HEK293 (cell line): ENCODE measurements at regions not wholly inside any gene's neighbourhood (a gene's known extent, or its start where the extent isn't known, plus 50 kb on each side); places are given as distances from the start of the nearest gene placed in this dataset.

ENCODE experiments used
- CTCF ChIA-PET: fragments of 350-600 bp; formaldehyde crosslinking; extraction: SDS; loops from one replicate; lab custom pipeline; 2021; ENCODE audit warnings: antibody characterized with exemption; lab: Yijun Ruan, JAX
- POLR2A ChIA-PET: fragments of 300-600 bp; formaldehyde crosslinking; extraction: SDS; loops from one replicate; lab custom pipeline; 2020; ENCODE audit warnings: antibody characterized with exemption, inconsistent platforms; lab: Yijun Ruan, JAX
- H3K27ac ChIP-seq: fragments of 200-500 bp; sonication (Bioruptor generic); 2 replicates; pipeline ENCODE4 v1.5.1; 2014; ENCODE audit warnings: low read depth, low read length, control low read depth, inconsistent platforms; ENCODE audit errors: extremely low read depth
- H3K36me3 ChIP-seq, 2 experiments: fragments of 200-500 bp in 1 of 2; sonication (Bioruptor generic) in 1 of 2; 1 replicate in 1 of 2; 2 replicates in 1 of 2; pipeline ENCODE4 v1.5.1; 2014 to 2017; ENCODE audit warnings: inconsistent platforms in 2 of 2, low read length in 2 of 2; ENCODE audit not compliant: control insufficient read depth in 2 of 2, insufficient read depth in 1 of 2
- H3K4me1 ChIP-seq: fragments of 200-500 bp; sonication (Bioruptor generic); 2 replicates; pipeline ENCODE4 v1.5.1; 2014; ENCODE audit warnings: mild to moderate bottlenecking, low read length, inconsistent platforms; ENCODE audit not compliant: control insufficient read depth, insufficient read depth
- H3K4me3 ChIP-seq: 2 replicates; pipeline ENCODE4 v1.5.1; 2011; ENCODE audit warnings: low read depth, mild to moderate bottlenecking, control low read depth, low read length, moderate library complexity
- H3K9me3 ChIP-seq: fragments of 200-500 bp; sonication (Bioruptor generic); 2 replicates; pipeline ENCODE4 v1.5.1; 2014; ENCODE audit warnings: low read depth, low read length, inconsistent platforms; ENCODE audit not compliant: control insufficient read depth, insufficient read depth
- GLIS2 ChIP-seq: fragments of 450-650 bp; formaldehyde crosslinking; IDR thresholded peaks from 2 replicates; pipeline ENCODE4 v1.5.1; 2016; ENCODE audit warnings: missing biosample characterization, missing genetic modification characterization
- OSR2 ChIP-seq: fragments of 450-650 bp; formaldehyde crosslinking; IDR thresholded peaks from 2 replicates; pipeline ENCODE4 v1.5.1; 2016; ENCODE audit warnings: missing biosample characterization, missing genetic modification characterization
- SALL2 ChIP-seq: fragments of 450-650 bp; formaldehyde crosslinking; IDR thresholded peaks from 2 replicates; pipeline ENCODE4 v1.5.0; 2017; ENCODE audit warnings: missing biosample characterization, mild to moderate bottlenecking, missing genetic modification characterization, borderline replicate concordance
- SP2 ChIP-seq: fragments of 450-650 bp; formaldehyde crosslinking; IDR thresholded peaks from 2 replicates; pipeline ENCODE4 v1.5.1; 2016; ENCODE audit warnings: missing biosample characterization, missing genetic modification characterization
- ZBTB48 ChIP-seq: fragments of 450-650 bp; formaldehyde crosslinking; IDR thresholded peaks from 2 replicates; pipeline ENCODE4 v1.5.1; 2016; ENCODE audit warnings: missing biosample characterization, missing genetic modification characterization
- ZBTB7A ChIP-seq: fragments of 450-650 bp; formaldehyde crosslinking; IDR thresholded peaks from 2 replicates; pipeline ENCODE4 v1.5.1; 2016; ENCODE audit warnings: low read depth, missing biosample characterization, missing genetic modification characterization
- ZBTB8A ChIP-seq: fragments of 450-650 bp; formaldehyde crosslinking; IDR thresholded peaks from 2 replicates; pipeline ENCODE4 v1.5.1; 2016; ENCODE audit warnings: missing biosample characterization, missing genetic modification characterization
- ZFP41 ChIP-seq: fragments of 450-650 bp; formaldehyde crosslinking; IDR thresholded peaks from 2 replicates; pipeline ENCODE4 v1.5.1; 2016; ENCODE audit warnings: missing biosample characterization, missing genetic modification characterization, borderline replicate concordance
- ZIC2 ChIP-seq: fragments of 450-650 bp; formaldehyde crosslinking; IDR thresholded peaks from 2 replicates; pipeline ENCODE4 v1.5.1; 2016; ENCODE audit warnings: missing biosample characterization, missing genetic modification characterization
- ZNF16 ChIP-seq: fragments of 450-650 bp; formaldehyde crosslinking; IDR thresholded peaks from 2 replicates; pipeline ENCODE4 v1.5.1; 2016; ENCODE audit warnings: low read depth, missing biosample characterization, missing genetic modification characterization
- ZNF19 ChIP-seq: fragments of 450-650 bp; formaldehyde crosslinking; IDR thresholded peaks from 2 replicates; pipeline ENCODE4; 2016; ENCODE audit warnings: missing biosample characterization, missing genetic modification characterization, low read depth
- ZNF266 ChIP-seq: fragments of 450-650 bp; formaldehyde crosslinking; IDR thresholded peaks from 2 replicates; pipeline ENCODE4 v1.5.1; 2016; ENCODE audit warnings: missing biosample characterization, missing genetic modification characterization, low read depth
- ZNF274 ChIP-seq, 2 experiments: fragments of 200-500 bp in 1 of 2; fragments of 450-650 bp in 1 of 2; sonication (Bioruptor generic) in 1 of 2; formaldehyde crosslinking in 1 of 2; IDR thresholded peaks; 2 replicates each; pipeline versions ENCODE4 v1.5.1 to v1.6.1; 2014 to 2016; ENCODE audit warnings: borderline replicate concordance in 1 of 2, inconsistent platforms in 1 of 2, low read length in 1 of 2, missing biosample characterization in 1 of 2, missing genetic modification characterization in 1 of 2
- ZNF530 ChIP-seq: fragments of 450-650 bp; formaldehyde crosslinking; IDR thresholded peaks from 2 replicates; pipeline ENCODE4 v1.5.1; 2016; ENCODE audit warnings: low read depth, missing biosample characterization, missing genetic modification characterization
- ZNF544 ChIP-seq: fragments of 450-650 bp; formaldehyde crosslinking; IDR thresholded peaks from 2 replicates; pipeline ENCODE4 v1.5.0; 2017; ENCODE audit warnings: missing biosample characterization, missing genetic modification characterization
- ZNF555 ChIP-seq: fragments of 450-650 bp; formaldehyde crosslinking; conservative IDR thresholded peaks from 2 replicates; pipeline ENCODE4 v1.5.1; 2017; ENCODE audit warnings: missing biosample characterization, mild to moderate bottlenecking, missing genetic modification characterization, inconsistent platforms
- ZNF610 ChIP-seq: fragments of 450-650 bp; formaldehyde crosslinking; IDR thresholded peaks from 2 replicates; pipeline ENCODE4 v1.5.1; 2016; ENCODE audit warnings: missing biosample characterization, missing genetic modification characterization, borderline replicate concordance
- ZNF623 ChIP-seq: fragments of 450-650 bp; formaldehyde crosslinking; IDR thresholded peaks from 2 replicates; pipeline ENCODE4 v1.5.1; 2016; ENCODE audit warnings: missing biosample characterization, missing genetic modification characterization
- ZNF658 ChIP-seq: fragments of 450-650 bp; formaldehyde crosslinking; IDR thresholded peaks from 2 replicates; pipeline ENCODE4; 2016; ENCODE audit warnings: missing biosample characterization, missing genetic modification characterization
- ZNF747 ChIP-seq: fragments of 450-650 bp; formaldehyde crosslinking; IDR thresholded peaks from 2 replicates; pipeline ENCODE4 v1.5.1; 2016; ENCODE audit warnings: missing biosample characterization, missing genetic modification characterization
- ZNF776 ChIP-seq: fragments of 450-650 bp; formaldehyde crosslinking; IDR thresholded peaks from 2 replicates; pipeline ENCODE4 v1.5.0; 2017; ENCODE audit warnings: missing biosample characterization, missing genetic modification characterization, borderline replicate concordance
- ZNF830 ChIP-seq: fragments of 450-650 bp; IDR thresholded peaks from 2 replicates; pipeline ENCODE4 v1.5.0; 2018; ENCODE audit warnings: missing biosample characterization, missing genetic modification characterization, low read depth, mild to moderate bottlenecking, moderate library complexity
- TF ChIP-seq, protein P1 (sequence below): fragments of 450-650 bp; formaldehyde crosslinking; IDR thresholded peaks from 2 replicates; pipeline ENCODE4 v1.5.1; 2016; ENCODE audit warnings: missing biosample characterization, missing genetic modification characterization
- TF ChIP-seq, protein P2 (sequence below): fragments of 450-650 bp; formaldehyde crosslinking; IDR thresholded peaks from 2 replicates; pipeline ENCODE4 v1.5.1; 2016; ENCODE audit warnings: missing biosample characterization, missing genetic modification characterization
- TF ChIP-seq, protein P3 (sequence below): fragments of 450-650 bp; formaldehyde crosslinking; IDR thresholded peaks from 2 replicates; pipeline ENCODE4 v1.5.1; 2016; ENCODE audit warnings: missing biosample characterization, missing genetic modification characterization
- TF ChIP-seq, protein P4 (sequence below): IDR thresholded peaks from 2 replicates; pipeline ENCODE4 v1.6.1; 2011; ENCODE audit warnings: mild to moderate bottlenecking, low read depth, low read length, borderline replicate concordance

DNA sequence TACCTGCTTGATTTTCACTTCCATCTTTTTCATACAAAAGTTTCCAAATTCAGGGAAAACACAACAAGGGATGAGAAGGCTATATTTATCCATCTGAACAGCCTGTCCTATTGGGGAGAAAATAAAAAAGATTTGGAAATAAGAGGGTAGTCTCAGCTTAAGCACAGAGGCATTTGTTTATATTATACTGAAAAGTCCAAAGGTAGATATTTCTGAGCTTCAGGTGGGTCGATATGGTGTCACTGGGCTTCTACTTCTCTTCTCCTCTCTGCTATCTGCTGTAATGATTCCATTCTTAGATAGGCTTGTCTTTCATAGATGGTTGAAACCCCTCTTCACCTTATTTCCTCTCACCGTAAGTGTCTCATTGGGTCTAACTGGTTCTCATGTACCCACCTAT is 337.0 kb downstream of the INSC start:
- ChIA-PET POLR2A (no interaction called here), CTCF (no interaction called here)

DNA sequence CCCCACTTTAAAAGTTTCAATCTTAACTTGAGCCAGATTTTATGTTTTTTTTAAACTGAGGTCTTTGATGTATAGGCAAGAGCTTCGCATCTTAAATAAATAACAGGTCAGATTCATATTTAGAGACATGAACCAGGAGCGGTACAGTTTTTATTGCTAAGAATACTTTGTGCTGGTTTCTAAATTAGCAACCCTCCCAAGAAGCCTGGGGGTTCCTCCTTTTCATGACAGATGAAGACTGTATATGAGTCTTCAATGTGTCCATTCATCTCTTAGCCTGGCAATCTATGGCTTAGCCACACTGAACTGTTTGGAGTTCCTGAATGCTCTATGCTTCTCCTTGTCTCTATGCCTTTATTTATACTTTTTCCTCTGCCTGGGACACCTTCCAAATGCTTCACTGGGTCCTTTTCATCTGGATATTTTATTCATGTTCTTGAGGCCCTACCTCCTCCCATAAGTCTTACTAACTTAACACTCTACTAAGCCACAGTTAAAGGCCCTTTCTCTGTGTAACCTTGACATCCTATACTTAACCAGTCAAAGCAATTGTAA is 338.6 kb downstream of the INSC start:
- CTCF ChIA-PET = no interaction called here
- no peak overlapping the region for H3K4me3 ChIP-seq
- POLR2A ChIA-PET = no interaction called here
- no peaks in the 10 kb centered on the region for H3K9me3 ChIP-seq
- H3K27ac ChIP-seq = no peak overlapping the region
- no peaks in the 10 kb centered on the region for H3K36me3 ChIP-seq
- H3K4me1 ChIP-seq = no peaks in the 10 kb centered on the region
- TF ChIP-seq ZNF658 (no peak), ZNF555 (tag by site-specific recombination) (no peak), ZNF830 (tag by site-specific recombination) (no peak), ZNF274 (IDR thresholded peaks at IDR 0.05; ENCODE audit: low read length) (no peak), ZNF274 (tag by site-specific recombination; IDR thresholded peaks at IDR 0.05; ENCODE audit: borderline replicate concordance) (no peak), OSR2 (tag by site-specific recombination) (no peak), SP2 (no peak), ZBTB48 (no peak), ZNF776 (tag by site-specific recombination) (no peak), ZNF544 (tag by site-specific recombination) (no peak), ZBTB8A (tag by site-specific recombination) (no peak), ZNF747 (tag by site-specific recombination) (no peak), ZNF16 (no peak), ZNF530 (no peak)
- TF ChIP-seq, protein P1, sequence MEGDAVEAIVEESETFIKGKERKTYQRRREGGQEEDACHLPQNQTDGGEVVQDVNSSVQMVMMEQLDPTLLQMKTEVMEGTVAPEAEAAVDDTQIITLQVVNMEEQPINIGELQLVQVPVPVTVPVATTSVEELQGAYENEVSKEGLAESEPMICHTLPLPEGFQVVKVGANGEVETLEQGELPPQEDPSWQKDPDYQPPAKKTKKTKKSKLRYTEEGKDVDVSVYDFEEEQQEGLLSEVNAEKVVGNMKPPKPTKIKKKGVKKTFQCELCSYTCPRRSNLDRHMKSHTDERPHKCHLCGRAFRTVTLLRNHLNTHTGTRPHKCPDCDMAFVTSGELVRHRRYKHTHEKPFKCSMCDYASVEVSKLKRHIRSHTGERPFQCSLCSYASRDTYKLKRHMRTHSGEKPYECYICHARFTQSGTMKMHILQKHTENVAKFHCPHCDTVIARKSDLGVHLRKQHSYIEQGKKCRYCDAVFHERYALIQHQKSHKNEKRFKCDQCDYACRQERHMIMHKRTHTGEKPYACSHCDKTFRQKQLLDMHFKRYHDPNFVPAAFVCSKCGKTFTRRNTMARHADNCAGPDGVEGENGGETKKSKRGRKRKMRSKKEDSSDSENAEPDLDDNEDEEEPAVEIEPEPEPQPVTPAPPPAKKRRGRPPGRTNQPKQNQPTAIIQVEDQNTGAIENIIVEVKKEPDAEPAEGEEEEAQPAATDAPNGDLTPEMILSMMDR (tag by site-specific recombination) = no peak

More for the DNA sequence above, 337.0 kb downstream of the INSC start:
- TF ChIP-seq GLIS2 (tag by site-specific recombination) (no peak), SALL2 (tag by site-specific recombination) (no peak), ZIC2 (no peak), ZFP41 (tag by site-specific recombination) (no peak), ZNF610 (tag by site-specific recombination) (no peak), ZNF266 (no peak), ZBTB7A (tag by site-specific recombination) (no peak), ZNF19 (tag by site-specific recombination) (no peak), ZNF623 (tag by site-specific recombination) (no peak), ZNF16 (no peak)
- TF ChIP-seq, protein P2, sequence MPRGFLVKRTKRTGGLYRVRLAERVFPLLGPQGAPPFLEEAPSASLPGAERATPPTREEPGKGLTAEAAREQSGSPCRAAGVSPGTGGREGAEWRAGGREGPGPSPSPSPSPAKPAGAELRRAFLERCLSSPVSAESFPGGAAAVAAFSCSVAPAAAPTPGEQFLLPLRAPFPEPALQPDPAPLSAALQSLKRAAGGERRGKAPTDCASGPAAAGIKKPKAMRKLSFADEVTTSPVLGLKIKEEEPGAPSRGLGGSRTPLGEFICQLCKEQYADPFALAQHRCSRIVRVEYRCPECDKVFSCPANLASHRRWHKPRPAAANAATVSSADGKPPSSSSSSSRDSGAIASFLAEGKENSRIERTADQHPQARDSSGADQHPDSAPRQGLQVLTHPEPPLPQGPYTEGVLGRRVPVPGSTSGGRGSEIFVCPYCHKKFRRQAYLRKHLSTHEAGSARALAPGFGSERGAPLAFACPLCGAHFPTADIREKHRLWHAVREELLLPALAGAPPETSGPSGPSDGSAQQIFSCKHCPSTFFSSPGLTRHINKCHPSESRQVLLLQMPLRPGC (tag by site-specific recombination) = no peak
- TF ChIP-seq, protein P3, sequence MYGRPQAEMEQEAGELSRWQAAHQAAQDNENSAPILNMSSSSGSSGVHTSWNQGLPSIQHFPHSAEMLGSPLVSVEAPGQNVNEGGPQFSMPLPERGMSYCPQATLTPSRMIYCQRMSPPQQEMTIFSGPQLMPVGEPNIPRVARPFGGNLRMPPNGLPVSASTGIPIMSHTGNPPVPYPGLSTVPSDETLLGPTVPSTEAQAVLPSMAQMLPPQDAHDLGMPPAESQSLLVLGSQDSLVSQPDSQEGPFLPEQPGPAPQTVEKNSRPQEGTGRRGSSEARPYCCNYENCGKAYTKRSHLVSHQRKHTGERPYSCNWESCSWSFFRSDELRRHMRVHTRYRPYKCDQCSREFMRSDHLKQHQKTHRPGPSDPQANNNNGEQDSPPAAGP (tag by site-specific recombination) = no peak
- TF ChIP-seq, protein P4, sequence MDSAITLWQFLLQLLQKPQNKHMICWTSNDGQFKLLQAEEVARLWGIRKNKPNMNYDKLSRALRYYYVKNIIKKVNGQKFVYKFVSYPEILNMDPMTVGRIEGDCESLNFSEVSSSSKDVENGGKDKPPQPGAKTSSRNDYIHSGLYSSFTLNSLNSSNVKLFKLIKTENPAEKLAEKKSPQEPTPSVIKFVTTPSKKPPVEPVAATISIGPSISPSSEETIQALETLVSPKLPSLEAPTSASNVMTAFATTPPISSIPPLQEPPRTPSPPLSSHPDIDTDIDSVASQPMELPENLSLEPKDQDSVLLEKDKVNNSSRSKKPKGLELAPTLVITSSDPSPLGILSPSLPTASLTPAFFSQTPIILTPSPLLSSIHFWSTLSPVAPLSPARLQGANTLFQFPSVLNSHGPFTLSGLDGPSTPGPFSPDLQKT = no peak
- Histone ChIP-seq H3K36me3 (no peaks in the 10 kb centered on the region), H3K9me3 (no peaks in the 10 kb centered on the region), H3K4me1 (no peaks in the 10 kb centered on the region), H3K4me3 (no peak overlapping the region), H3K27ac (no peak overlapping the region)
